Dedifferentiated amniotic fluid mesenchymal stem cell (primary cell): ENCODE measurements at regions not wholly inside any gene's neighbourhood (a gene's known extent, or its start where the extent isn't known, plus 50 kb on each side); places are given as distances from the start of the nearest gene placed in this dataset.
"Not testable (repeated sequence)": the region's sequence is repeated elsewhere in the genome, so short reads cannot be mapped to it uniquely, and the experiment has no call there.

Experiments used
- DNase-seq: peaks from one replicate; pipeline ENCODE4 v3.0.0-alpha.2; 2016; ENCODE audit errors: extremely low spot score

DNA sequence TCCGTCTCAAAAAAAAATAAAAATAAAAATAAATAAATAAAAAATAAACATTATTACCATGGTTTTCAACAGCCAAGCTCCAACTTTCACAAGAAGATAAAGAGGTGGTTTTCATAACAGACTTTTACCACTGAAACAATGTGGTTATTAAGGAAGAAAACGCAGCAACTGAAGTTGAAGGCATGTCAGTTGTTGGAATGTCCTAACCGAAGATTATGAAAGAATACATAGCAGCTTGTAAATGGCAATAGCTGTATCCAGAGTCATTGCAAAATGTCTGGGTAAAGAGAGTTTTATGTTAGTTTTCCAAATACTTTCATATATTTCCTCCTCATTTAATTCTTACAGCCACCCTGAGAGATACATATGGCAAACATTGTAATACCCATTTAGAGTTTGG is 161.6 kb upstream of the MARCKS start:
- peak; percentile 45 for DNase-seq

DNA sequence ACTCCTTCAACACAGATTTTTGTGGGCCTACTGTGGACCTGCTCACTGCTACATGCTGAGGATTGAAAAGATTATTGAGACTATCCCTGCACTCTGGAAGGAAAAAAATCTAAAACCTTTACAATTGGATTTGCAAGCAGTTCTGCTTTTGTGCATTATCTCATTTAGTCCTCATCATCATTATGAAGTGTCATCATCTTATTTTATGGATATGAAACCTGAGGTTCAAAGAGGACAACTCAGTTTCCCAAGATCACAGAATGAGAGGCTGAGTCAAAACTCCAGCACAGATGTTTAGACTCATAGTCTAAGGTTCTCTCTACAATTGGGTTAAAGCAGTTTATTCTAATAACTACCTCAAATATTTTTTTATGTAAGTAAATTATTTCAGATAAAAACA is 160.2 kb upstream of the MARCKS start:
- no peak for DNase-seq

DNA sequence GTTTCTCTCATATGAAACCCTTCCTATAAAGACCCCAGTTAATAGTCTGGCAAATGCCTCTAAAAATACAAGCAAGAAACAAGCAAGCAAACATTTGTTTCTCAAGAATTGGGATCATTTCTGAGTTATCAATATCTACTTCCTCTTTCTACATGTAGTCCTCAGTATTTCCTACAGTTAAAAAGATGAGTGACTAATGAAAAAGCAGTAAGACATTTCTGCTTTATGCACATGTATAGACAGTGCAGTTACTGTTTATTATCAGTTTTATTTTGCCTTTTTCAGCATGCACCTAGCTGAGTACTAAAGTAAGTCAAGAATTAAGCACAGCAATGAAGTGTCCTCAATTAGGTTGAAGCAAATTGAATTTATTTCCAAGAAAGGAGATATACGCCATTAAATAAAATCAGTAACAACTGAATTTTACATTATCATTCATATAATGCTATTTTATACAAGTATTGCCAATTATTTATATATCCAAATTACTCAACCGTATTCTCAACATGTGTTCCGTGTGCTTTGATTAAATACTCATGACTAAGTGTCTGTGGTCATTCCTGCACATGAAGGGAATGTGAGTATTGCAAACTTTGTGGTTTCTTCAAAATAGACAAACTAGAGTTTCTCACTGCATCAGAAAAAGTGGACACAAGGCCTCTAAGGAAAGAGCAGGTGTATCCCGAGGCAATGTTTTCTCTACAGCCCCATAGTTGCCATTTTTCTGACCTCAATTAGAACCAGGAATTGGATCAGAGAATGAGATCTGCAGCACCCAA is 159.3 kb upstream of the MARCKS start:
- peak; percentile 78 for DNase-seq

DNA sequence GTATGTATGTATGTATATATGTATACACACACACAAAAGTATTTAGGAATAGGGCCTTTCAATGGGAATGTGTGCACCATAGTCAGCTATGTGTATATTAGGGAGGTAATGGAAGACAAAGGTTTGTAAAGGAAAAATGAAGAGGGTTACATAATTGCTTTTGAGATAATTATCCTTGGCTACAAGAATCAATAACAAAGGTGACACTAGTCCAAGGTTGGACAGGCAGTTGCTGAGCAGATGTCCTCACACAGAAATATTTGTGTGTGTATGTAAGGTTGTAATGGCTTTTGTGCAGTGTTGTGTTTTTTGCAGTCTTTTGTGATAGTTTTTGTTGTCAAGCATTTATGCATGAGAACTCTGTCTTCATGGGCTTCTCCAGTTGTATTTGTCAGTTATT is 157.9 kb upstream of the MARCKS start:
- no peak for DNase-seq

DNA sequence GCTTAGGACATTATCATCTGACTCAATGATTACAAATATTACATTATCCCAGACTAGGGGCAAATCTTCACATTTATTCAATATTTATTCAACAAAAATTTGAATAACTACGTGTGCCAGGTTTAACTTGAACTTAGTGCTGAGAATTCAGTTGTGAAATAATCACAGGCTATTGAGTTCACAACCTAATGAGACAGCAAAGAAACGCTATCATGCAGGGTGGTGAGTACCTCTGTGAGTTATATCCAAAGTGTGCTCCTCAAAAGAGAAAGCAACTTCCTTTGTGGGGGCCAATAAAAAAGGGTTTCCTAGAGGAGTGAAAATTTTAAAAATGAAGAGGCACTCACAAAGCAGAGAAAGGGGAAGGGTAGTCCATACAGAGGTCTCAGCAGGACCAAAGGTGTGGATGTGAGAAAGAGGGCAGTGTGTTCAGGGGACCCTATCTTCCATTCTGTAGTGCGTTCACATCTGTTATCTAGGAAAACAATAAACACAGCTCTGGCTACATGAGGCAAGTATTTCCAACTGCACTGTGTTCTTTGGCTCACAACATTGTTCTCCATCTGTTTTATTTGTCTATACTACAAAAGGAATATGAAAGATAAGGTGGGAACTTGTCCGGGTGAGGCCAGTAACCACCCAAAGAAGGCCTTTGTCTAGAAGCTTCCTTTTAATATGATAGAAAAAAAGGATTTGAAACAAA is 155.4 kb upstream of the MARCKS start:
- no peak for DNase-seq

DNA sequence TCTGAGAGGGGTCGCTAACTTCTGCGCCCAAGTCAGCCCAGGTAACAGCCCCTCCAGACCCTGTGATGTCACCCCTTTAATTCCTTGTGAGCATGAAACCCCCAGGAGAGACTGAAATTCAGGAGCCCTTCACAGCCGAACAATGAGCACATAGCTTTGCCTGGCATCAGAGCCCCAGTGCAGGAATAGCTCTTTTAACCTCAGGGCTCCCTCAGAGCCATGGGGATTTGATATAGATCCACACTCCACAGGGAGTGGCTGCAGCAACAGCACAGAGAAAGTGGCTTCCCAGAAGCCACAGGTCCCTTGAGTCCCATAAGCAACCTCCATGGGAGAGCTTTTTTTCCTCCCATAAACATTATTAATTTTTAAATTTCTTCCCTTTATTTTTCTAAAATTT is 150.0 kb upstream of the MARCKS start:
- no peak for DNase-seq

DNA sequence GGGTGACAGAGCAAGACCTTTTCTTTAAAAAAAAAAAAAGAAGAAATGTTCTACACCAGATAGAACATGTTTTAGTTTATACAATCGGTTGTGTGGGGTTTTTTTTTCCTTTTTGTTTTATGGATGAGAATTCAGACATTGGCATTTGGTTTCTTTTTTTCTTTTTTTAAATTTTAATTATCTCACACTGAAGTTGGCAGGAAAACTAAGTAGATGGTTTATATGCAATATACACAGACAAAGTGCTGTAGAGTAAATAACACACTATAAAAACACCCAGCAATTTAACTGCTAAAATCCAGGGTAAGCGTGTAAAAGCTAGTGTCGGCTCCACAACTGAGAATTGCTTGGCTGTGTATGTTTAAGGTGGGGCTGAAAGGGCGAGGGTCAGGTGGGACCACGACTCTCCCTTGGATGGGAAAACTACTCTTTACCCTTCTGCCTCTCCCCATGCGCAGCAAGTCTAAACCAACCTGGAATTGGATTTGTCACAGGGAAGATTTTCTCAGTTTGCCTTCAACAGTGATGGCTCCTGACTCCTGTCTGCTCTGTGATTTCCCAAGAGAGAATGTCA is 147.1 kb upstream of the MARCKS start:
- DNase-seq = no peak

DNA sequence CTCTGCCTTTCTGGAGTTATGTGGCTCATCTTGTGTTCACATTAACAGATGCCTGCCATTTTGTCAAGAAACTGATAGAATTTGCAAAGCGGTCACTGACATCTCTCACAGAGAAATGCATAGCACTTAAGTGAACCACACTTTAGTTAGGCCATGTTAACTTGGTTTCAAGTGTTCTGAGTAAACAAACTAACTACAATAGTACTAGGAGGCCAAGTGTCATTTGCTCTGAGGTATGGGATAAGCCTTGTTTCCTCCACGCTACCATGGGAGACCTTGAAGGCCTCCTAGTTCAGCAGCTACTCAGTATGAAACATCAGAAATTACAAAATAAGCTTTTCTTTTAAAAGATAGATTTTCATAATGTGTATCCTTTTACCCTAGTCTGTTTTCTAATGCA is 143.5 kb upstream of the MARCKS start:
- no peak for DNase-seq

DNA sequence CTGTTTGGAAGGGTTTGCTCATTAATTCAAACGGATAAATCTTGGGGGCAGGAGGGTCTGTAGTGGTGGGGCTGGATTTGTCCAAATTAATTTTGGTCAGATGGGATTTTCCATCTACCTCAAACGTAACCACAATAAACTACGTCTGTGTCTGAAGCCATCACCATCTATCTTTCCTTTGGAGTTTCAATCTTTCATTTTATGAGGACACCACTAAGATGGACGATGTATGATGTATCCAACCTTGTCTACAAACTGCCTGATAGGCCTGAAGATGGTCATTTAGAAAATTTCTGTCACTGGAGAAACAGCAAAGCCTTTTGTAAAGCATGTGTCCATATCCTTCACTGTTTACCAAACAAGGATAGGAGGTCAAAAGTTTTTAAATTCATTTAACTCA is 138.6 kb upstream of the MARCKS start:
- DNase-seq = no peak

DNA sequence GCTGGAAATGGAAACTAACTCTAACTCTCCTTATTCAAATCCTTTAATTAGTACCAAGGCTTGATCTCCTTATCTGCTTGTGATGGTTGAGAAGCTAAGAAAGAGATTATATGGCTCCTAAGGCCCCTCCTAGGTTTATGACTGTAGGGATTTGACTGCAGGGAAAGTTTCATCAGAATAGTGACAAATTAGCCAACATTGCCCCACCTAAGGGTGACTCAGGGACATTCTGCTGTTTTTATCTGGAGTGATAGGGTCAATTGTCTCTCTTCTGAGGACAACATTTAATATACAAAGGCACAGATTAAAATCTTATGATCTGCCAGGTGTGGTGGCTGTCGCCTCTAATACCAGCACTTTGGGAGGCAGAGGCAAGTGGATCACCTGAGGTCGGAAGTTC is 138.1 kb upstream of the MARCKS start:
- no peak for DNase-seq

DNA sequence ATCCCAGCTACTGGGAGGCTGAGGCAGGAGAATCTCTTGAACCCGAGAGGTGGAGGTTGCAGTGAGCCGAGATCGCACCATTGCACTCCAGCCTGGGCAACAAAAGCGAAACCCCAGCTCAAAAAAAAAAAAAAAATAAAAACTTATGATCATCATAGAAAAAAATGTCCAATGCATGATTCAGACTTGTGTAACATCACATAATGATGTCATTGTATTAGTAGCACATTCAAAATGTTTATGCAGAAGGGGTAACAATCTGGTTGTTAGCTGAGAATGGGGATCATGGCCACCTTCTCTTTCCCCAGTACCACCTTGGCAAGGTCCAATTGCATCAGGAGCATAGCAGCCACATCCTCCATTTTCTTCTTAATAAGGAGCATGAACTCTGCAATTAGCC is 137.6 kb upstream of the MARCKS start:
- no peak for DNase-seq

DNA sequence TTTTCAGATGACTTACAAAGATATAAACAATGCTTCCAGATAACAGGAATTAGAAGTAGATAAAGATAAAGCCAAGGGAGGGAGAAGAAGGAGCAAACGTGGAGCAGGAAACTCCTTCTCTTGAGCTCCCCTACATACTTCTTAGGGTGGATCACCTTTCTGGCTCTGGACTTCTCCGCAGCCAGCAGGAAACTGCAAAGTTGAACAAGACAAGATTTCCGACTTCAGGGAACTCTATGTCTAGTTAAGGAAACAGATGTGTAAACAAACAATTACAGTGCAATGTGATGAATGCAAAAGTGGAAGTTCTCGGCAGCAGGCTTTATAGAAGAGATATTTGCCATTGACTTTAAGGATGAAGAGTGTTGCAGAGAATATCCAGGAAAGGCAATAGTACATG is 134.0 kb upstream of the MARCKS start:
- DNase-seq = peak; percentile 16

DNA sequence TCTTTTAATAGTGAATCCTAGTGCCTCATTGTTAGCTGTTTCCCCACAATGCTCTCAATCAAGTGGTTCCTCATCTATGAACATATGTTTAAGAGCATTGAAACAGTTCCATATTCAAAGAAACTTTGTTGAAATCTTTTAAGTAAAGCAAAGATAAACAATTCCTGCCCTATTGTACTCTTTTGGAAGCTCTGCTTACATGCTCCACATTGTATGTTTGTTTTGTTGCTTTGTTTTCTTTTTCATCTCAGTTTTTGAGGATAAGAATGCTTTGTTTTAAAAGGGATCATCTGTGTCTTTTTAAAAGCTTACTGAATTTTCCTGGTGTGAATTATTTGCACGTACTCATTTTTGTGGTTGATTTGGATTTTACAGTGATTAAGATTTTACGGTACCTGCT is 132.2 kb upstream of the MARCKS start:
- DNase-seq = not testable (repeated sequence)

DNA sequence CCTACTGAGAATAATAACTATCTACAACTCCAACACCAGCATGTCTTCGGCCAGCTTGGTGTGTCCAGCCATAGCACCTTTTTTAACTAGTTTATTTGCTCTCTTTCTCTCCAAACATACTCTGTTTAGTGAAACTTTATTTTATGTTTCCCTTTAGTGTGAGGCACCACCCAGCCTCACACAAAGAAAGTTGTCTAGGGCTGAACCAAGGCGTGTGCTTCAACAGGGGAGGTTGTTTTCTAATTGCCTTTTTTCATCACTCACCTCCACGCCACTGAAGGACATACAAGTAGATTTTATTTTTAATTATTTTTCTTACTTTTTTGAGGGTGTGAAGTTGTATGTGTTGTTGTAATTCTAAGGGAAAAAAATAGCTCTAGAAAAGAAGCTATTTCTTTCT is 125.6 kb upstream of the MARCKS start:
- no peak for DNase-seq

DNA sequence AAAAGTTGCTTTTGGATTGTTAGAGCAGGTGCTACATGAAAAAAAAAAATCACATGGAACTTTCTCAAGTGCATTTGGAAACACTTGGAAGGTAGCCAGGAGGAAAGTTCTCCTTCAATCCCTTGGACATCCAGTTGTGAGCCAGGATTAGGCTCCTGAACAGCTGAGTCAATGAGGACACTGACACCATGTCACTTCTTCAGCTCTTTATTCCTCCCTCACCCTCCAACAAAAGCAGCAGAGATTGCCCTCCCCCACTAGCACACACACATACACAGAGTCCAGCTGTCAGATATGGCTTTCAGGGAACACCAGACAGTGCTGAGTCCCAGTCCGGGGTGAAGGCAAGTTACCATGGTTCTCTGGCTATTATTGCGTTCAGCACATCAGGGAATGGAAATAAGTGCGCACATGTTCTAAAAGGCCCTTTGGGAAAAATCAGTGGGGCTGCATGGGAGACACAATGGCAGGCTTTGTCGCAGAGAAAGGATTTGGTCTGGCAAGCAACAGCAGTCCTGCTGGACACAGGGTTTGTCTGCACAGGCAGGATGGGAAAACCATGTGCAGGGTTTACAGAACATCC is 124.7 kb upstream of the MARCKS start:
- no peak for DNase-seq

DNA sequence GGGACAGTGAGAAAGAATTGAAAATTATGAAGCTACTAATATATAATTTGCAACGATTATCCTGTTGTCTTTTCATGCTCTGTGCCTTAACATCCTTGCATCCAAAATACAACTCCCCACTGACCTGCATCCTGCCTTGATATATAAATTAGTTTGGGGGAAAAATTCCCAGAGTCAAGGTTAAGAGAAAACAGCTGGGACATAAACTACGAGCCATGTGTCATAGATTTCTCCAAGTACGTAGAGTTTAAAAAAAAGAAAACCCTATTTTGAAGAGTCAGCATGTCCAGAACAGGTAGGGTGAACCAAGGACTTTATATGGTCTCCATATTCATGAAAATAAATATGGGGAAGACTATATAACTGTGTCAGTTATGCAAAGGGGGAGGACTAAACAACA is 123.8 kb upstream of the MARCKS start:
- DNase-seq = no peak

DNA sequence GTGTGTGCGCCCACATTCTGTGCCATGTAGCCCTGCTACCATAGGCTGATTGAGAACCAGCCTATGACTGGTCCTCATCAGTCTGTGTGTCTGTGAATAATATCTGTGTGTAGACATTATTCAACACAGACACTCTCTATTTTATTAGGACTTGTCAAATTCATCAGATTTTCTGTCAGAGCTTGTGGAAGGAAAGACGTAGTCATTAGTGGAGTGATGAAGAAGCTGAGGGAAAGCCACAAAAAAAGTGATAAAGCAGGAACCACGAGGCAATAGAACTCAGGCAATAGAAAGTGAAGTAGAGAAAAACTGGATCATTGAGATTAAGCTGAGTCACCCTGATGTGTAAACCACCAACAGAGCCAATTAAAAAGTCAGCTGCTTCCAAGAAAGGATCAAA is 122.2 kb upstream of the MARCKS start:
- no peak for DNase-seq

DNA sequence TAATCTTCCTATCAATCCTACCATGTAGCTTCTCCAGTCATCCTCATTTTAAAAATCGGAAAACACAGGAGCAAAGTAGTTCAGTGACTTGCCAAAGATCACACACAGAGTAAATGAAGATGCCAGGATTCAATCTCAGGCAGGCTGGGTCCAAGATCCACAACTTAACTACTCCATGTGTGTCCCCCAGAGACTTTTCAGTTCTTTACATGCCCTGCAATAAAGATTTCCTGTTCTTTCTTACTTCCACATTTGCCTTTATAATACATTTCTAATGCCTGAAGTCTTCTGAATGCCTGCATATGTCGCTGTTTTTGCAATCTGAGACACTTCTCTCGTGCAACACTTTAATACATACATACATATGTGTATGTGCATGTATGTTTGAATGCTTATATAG is 121.7 kb upstream of the MARCKS start:
- DNase-seq = no peak

DNA sequence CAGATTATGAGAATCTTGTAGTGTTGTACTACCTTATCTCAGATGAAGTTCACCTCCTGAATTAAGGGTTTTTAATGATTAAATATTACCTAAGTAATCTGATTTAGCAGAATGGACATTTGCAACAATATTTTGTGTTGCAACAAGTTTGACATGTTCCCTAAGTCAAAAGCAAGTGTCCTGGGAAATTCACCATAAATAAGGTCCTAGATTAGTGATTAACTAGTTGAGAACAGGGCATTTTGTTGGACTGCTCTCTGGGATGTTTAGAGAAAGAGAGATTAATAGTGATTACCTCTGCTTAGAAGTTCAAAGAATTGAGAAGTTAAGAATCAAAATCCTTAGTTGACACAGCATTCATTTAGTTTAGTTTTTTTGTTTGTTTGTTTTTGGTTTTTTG is 120.2 kb upstream of the MARCKS start:
- DNase-seq = no peak

DNA sequence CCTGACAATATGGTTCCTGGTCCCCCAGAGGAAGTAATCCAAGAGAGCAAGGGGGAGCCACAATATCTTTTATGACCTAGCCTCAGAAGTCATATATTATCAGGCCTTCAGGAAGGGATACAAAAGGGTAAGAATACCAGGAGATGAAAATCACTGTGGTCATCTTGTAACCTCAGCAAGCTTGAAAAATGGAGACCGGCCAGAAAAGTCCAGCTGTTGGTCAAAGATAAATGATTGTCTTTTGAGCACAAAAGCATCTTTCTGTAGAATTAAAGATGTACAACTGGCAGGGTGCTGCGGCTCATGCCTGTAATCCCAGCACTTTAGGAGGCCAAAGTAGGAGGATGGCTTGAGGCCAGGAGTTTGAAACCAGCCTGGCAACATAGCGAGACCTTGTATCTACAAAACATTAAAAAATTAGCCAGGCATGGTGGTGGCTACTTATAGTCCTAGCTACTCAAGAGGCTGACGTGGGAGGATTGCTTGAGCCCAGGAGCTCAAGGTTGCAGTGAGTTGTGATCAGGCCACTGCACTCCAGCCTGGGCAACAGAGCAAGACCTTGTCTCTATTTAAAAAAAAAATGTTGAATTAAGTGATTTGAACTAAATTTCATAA is 118.0 kb upstream of the MARCKS start:
- DNase-seq = no peak

DNA sequence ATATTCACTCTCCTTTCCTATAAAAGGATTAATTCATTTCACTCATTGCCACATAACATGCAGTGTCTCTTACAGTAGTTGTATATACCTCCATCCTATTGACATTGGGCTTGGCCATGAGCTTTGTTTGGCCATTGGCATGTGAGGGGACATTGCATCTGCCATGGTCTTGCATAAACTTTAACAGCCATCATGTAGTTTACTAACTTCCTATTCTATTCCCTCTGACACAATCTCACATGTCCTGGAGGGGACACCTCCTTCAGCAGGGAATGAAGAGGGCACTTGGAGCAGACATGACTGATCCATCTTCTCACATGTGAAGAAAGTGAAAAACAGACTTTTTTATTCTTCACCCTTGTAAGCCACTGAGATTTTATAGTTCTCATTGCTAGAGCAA is 115.5 kb upstream of the MARCKS start:
- DNase-seq = no peak

DNA sequence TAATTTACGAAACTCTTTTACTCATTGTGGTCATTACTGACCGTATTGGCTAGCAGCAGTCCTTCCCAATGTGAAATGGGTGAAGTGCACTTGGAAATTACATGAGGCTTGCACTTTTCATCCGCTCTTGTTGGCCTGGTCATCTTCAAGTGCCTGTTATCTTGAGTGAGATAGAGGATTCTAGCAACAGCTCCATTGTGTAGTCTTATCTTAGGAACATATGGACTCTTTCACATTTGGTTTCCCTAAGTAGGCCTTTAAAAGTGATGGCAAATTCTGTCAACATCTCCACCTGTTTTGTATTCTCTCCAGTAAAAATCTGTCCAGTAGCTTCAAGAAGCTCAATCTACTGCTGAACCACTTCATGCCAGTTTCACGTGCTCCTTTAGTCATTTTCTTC is 114.8 kb upstream of the MARCKS start:
- DNase-seq = no peak

DNA sequence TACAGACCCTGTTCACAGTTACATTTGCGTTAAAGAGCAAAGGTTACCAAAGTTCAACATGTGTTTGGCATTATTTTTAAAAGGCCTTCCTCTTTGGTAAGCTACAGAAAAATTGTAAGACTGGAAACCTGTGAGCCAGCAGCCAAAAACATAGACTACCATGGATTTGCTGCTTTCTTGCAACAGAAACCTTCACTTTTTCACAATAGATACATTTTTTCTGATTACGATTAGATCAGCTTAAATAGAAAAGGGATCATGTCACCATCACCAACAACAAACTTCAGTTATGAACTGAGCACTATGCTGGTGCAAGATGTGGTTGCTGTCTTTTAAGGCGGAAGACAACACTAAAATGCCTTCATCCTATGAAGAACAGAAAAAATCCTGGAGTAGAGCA is 112.3 kb upstream of the MARCKS start:
- no peak for DNase-seq
